K562 (cell line): ENCODE measurements at regions not wholly inside any gene's neighbourhood (a gene's known extent, or its start where the extent isn't known, plus 50 kb on each side); places are given as distances from the start of the nearest gene placed in this dataset.

Source experiments
- ATAC-seq: fragments of 200-7000 bp; cut with Tn5 transposase; 3 replicates; pipeline ENCODE4 v1.9.1; 2020; ENCODE audit warnings: moderate library complexity
- BruUV-seq: library from RNA; stranded (reverse); fragments of 400-500 nt; replicated peaks from 2 replicates; lab custom pipeline; 2021; lab: Mats Ljungman, UMichigan
- CTCF ChIA-PET: fragments of 300-600 bp; formaldehyde crosslinking; extraction: SDS; loops from one replicate; lab custom pipeline; 2021; ENCODE audit warnings: low intra/inter-chr PET ratio; lab: Yijun Ruan, JAX
- POLR2A ChIA-PET: fragments of 300-600, 350-650 bp; sonication (Branson Sonifier 250); formaldehyde crosslinking; extraction: SDS; loops from one replicate; lab custom pipeline; 2021; ENCODE audit warnings: antibody characterized with exemption, inconsistent platforms; lab: Yijun Ruan, JAX
- DNase-seq, 4 experiments: peaks; one replicate each; pipeline versions ENCODE4 v3.0.0 to v3.0.0-alpha.2; 2011 to 2018; ENCODE audit warnings: low spot score in 3 of 4, mixed read lengths in 3 of 4; ENCODE audit errors: extremely low read depth in 1 of 4
- FAIRE-seq: peaks from 2 replicates; lab custom pipeline; 2011; peaks lifted over from hg19 to GRCh38; lab: Jason Lieb, UNC
- H2AFZ ChIP-seq: 2 replicates; pipeline ENCODE4 v1.6.0; 2011; ENCODE audit warnings: low read depth, low read length, control low read depth, inconsistent platforms
- H3K27ac ChIP-seq: fragments of 200-600 bp; 3 replicates; pipeline ENCODE4 v1.8.0; 2011; ENCODE audit warnings: low read depth, mild to moderate bottlenecking, control low read depth, inconsistent platforms, low read length, moderate library complexity, mixed read lengths; ENCODE audit errors: extremely low read depth
- H3K27me3 ChIP-seq, 2 experiments: fragments of 300-600 bp in 1 of 2; 2 replicates in 1 of 2; 3 replicates in 1 of 2; pipeline versions ENCODE4 v1.6.0 to v1.8.0; 2011; ENCODE audit warnings: inconsistent platforms in 2 of 2, low read length in 2 of 2, mild to moderate bottlenecking in 1 of 2, mixed read lengths in 1 of 2, moderate library complexity in 1 of 2; ENCODE audit not compliant: control insufficient read depth in 2 of 2, insufficient read depth in 2 of 2
- H3K36me3 ChIP-seq: fragments of 300-600 bp; 3 replicates; pipeline ENCODE4 v1.8.0; 2011; ENCODE audit warnings: mild to moderate bottlenecking, low read length, inconsistent platforms; ENCODE audit not compliant: control insufficient read depth, insufficient read depth
- H3K4me1 ChIP-seq, 2 experiments: fragments of 200-600 bp in 1 of 2; replicated peaks in 1 of 2; 2 replicates in 1 of 2; 3 replicates in 1 of 2; pipeline versions ENCODE4 v1.5.1 to v1.8.0; 2011; ENCODE audit warnings: inconsistent platforms in 2 of 2, low read length in 2 of 2, mild to moderate bottlenecking in 1 of 2, mixed read lengths in 1 of 2, moderate library complexity in 1 of 2; ENCODE audit not compliant: control insufficient read depth in 2 of 2, insufficient read depth in 2 of 2
- H3K4me2 ChIP-seq: 2 replicates; pipeline ENCODE4 v1.6.1; 2011; ENCODE audit warnings: low read length, control low read depth, inconsistent platforms, mixed read lengths; ENCODE audit not compliant: insufficient read depth
- H3K4me3 ChIP-seq: fragments of 200-600 bp; sonication (generic), shearing (Covaris generic); 2 replicates; pipeline ENCODE4 v1.5.1; 2016; ENCODE audit warnings: control low read depth, inconsistent platforms
- H3K79me2 ChIP-seq: fragments of 200-600 bp; 3 replicates; pipeline ENCODE4 v1.8.0; 2011; ENCODE audit warnings: low read length, inconsistent platforms; ENCODE audit not compliant: control insufficient read depth, insufficient read depth
- H3K9ac ChIP-seq, 2 experiments: 2 replicates each; pipeline versions ENCODE4 v1.6.0 to v1.6.1; 2011; ENCODE audit warnings: low read depth in 2 of 2, low read length in 2 of 2, control low read depth in 1 of 2, inconsistent platforms in 1 of 2, mild to moderate bottlenecking in 1 of 2, mixed read lengths in 1 of 2; ENCODE audit not compliant: insufficient read depth in 1 of 2
- H3K9me1 ChIP-seq: one replicate; pipeline ENCODE4 v1.6.0; 2011; ENCODE audit warnings: inconsistent platforms, mild to moderate bottlenecking, low read length, moderate library complexity; ENCODE audit not compliant: control insufficient read depth, insufficient read depth
- H3K9me3 ChIP-seq: replicated peaks from 2 replicates; pipeline ENCODE4 v1.5.1; 2011; ENCODE audit warnings: low read depth, low read length, inconsistent platforms; ENCODE audit not compliant: control insufficient read depth, insufficient read depth
- H4K20me1 ChIP-seq: replicated peaks from 2 replicates; pipeline ENCODE4 v1.6.1; 2011; ENCODE audit warnings: low read length, inconsistent platforms, mixed read lengths; ENCODE audit not compliant: control insufficient read depth, insufficient read depth
- ATF7 ChIP-seq: fragments of 450-650 bp; IDR thresholded peaks from 2 replicates; pipeline ENCODE4 v1.7.1; 2014; ENCODE audit warnings: mild to moderate bottlenecking, moderate library complexity
- BRF2 ChIP-seq: IDR thresholded peaks from 3 replicates; pipeline ENCODE4 v1.6.1; 2011; ENCODE audit warnings: borderline replicate concordance, mild to moderate bottlenecking; ENCODE audit not compliant: insufficient read length, insufficient read depth
- CAMTA2 ChIP-seq: fragments of 250-450 bp; sonication (Bioruptor Pico); conservative IDR thresholded peaks from 2 replicates; pipeline ENCODE4 v1.5.1; 2022
- CREB5 ChIP-seq: fragments of 250-450 bp; sonication (Bioruptor Pico); IDR thresholded peaks from 2 replicates; pipeline ENCODE4 v1.5.0; 2020; ENCODE audit warnings: mild to moderate bottlenecking
- CREBBP ChIP-seq: IDR thresholded peaks from one replicate; pipeline ENCODE4 v1.6.1; 2012; ENCODE audit warnings: low read depth, mild to moderate bottlenecking, control low read depth, inconsistent platforms, low read length
- E2F5 ChIP-seq: sonication (generic); formaldehyde crosslinking; IDR thresholded peaks from 2 replicates; pipeline ENCODE4 v1.8.0; 2022; ENCODE audit warnings: mild to moderate bottlenecking, missing genetic modification reagents
- PHTF2 ChIP-seq: fragments of 250-450 bp; sonication (Bioruptor Pico); IDR thresholded peaks from 2 replicates; pipeline ENCODE4 v1.5.0; 2021; ENCODE audit warnings: mild to moderate bottlenecking
- STAG1 ChIP-seq: sonication (generic); formaldehyde crosslinking; IDR thresholded peaks from 2 replicates; pipeline ENCODE4 v1.5.0; 2020; ENCODE audit warnings: missing genetic modification reagents, borderline replicate concordance
- TFAM ChIP-seq: fragments of 250-450 bp; sonication (Bioruptor Pico); conservative IDR thresholded peaks from 2 replicates; pipeline ENCODE4 v1.5.0; 2021; ENCODE audit warnings: mild to moderate bottlenecking, moderate library complexity
- ZBTB26 ChIP-seq: fragments of 450-650 bp; formaldehyde crosslinking; IDR thresholded peaks from 2 replicates; pipeline ENCODE4 v1.4.0; 2022; ENCODE audit warnings: missing genetic modification characterization
- WGBS: fragments of 100-300 bp; shearing (Covaris generic); methylation state at CpG from one replicate; pipeline ENCODE4 v1.1.6; 2016; ENCODE audit warnings: low coverage, mixed read lengths; ENCODE audit not compliant: insufficient coverage; ENCODE audit errors: missing lambda C conversion rate; 5-methylcytosine and 5-hydroxymethylcytosine counted together
- in situ Hi-C: fragments of 300-500 bp; cut with MboI; formaldehyde crosslinking; loops from 4 replicates; pipeline ENCODE4 v1.15.0; 2018; ENCODE audit warnings: inconsistent platforms, mixed read lengths
- intact Hi-C: fragments of 100-400 bp; cut with micrococcal nuclease; formaldehyde crosslinking; loops from 2 replicates; pipeline ENCODE4 v1.14.2; 2022

GRCh38 chr4:66095065-66095464, 424.8 kb upstream of the EPHA5 start:
- Histone ChIP-seq H3K4me2 (no peak overlapping the region), H3K79me2 (no peaks in the 10 kb centered on the region), H3K4me1 (no peaks in the 10 kb centered on the region), H3K27me3 (no peaks in the 10 kb centered on the region), H2AFZ (no peak overlapping the region), H3K27ac (no peak overlapping the region), H4K20me1 (no peaks in the 10 kb centered on the region), H3K4me3 (no peak overlapping the region), H3K9ac (no peak overlapping the region), H3K9me1 (no peaks in the 10 kb centered on the region), H3K9me3 (no peaks in the 10 kb centered on the region), H3K36me3 (no peaks in the 10 kb centered on the region)
- in situ Hi-C loops (no loop called here), intact Hi-C loops (no loop called here)
- no TSS peak for BruUV-seq
- ChIA-PET POLR2A (no interaction called here), CTCF (no interaction called here)
- 5% methylated on average over 2 of the region's 2 CpGs for WGBS
- ATAC-seq: no peak
- FAIRE-seq: no peak
- DNase-seq: no peak
- TF ChIP-seq STAG1 (CRISPR knock-in tag) (no peak), CREBBP (no peak), CREB5 (CRISPR knock-in tag) (no peak), ZBTB26 (CRISPR knock-in tag) (no peak), PHTF2 (CRISPR knock-in tag) (no peak), ATF7 (no peak), CAMTA2 (CRISPR knock-in tag) (no peak), TFAM (no peak), E2F5 (CRISPR knock-in tag) (no peak), BRF2 (no peak)
- TF ChIP-seq, all 486 proteins: peak for 0
